Thoracic aorta (tissue), 2 donors: ENCODE measurements at regions not wholly inside any gene's neighbourhood (a gene's known extent, or its start where the extent isn't known, plus 50 kb on each side); places are given as distances from the start of the nearest gene placed in this dataset.
"Not testable (repeated sequence)": the region's sequence is repeated elsewhere in the genome, so short reads cannot be mapped to it uniquely, and the experiment has no call there.

Experiments used
- ATAC-seq: fragments of 150-250 bp; one replicate; pipeline ENCODE4 v1.8.0; 2017; ENCODE audit warnings: low read depth; ENCODE audit not compliant: insufficient number of reproducible peaks, low FRiP score
- DNase-seq: peaks from one replicate; pipeline ENCODE4 v3.0.0-alpha.2; 2020; ENCODE audit warnings: low spot score
- H3K27ac ChIP-seq, 2 donors: fragments of 200-600 bp; sonication (generic); 1 replicate in 1 of 2; 2 replicates in 1 of 2; pipeline ENCODE4 v1.5.1; 2016; ENCODE audit warnings: mild to moderate bottlenecking in 2 of 2, moderate library complexity in 2 of 2
- H3K27me3 ChIP-seq: fragments of 200-600 bp; sonication (generic); replicated peaks from 2 replicates; pipeline ENCODE4 v1.6.0; 2016; ENCODE audit warnings: mild to moderate bottlenecking; ENCODE audit not compliant: insufficient read depth
- H3K36me3 ChIP-seq: fragments of 200-600 bp; sonication (generic); one replicate; pipeline ENCODE4 v1.5.1; 2016
- H3K4me1 ChIP-seq, 2 donors: fragments of 200-600 bp; sonication (generic); 1 replicate in 1 of 2; 2 replicates in 1 of 2; pipeline versions ENCODE4 v1.5.1 to v1.6.0; 2016; ENCODE audit warnings: low read depth in 2 of 2, mild to moderate bottlenecking in 1 of 2; ENCODE audit not compliant: control insufficient read depth in 1 of 2
- H3K4me3 ChIP-seq: fragments of 200-600 bp; sonication (generic); 2 replicates; pipeline ENCODE4 v1.5.1; 2016; ENCODE audit warnings: mild to moderate bottlenecking
- H3K9me3 ChIP-seq: fragments of 200-600 bp; sonication (generic); 2 replicates; pipeline ENCODE4 v1.5.1; 2016
- TF ChIP-seq, protein P1 (sequence below): fragments of 200-600 bp; sonication (generic); IDR thresholded peaks from one replicate; pipeline ENCODE4 v1.5.1; 2019; ENCODE audit warnings: antibody characterized with exemption

DNA sequence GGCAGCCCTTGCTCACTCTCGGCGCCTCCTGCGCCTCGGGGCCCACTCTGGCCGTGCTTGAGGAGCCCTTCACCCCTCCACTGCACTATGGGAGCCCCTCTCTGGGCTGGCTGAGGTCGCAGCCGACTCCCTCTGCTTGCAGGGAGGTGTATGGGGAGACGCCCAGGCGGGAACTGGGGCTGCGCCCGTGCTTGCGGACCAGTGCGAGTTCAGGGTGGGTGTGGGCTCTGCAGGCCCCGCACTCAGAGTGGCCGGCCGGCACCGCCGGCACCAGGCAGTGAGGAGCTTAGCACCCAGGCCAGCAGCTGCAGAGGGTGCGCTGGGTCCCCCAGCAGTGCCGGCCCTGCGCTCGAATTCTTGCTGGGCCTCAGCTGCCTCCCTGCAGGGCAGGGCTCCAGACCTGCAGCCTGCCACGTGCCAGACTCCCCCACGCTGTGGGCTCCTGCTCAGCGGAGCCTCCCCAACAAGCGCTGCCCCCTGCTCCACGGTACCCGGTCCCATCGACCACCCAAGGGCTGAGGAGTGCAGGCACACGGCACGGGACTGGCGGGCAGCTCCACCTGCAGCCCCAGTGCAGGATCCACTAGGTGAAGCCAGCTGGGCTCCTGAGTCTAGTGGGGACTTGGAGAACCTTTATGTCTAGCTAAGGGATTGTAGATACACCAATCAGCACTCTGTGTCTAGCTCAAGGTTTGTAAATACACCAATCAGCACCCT lies 54.0 kb upstream of the WWC2 start:
- DNase-seq, H3K4me3 ChIP-seq, H3K27ac ChIP-seq, H3K9me3 ChIP-seq, ATAC-seq, H3K36me3 ChIP-seq, H3K27me3 ChIP-seq, H3K4me1 ChIP-seq: not testable (repeated sequence)

DNA sequence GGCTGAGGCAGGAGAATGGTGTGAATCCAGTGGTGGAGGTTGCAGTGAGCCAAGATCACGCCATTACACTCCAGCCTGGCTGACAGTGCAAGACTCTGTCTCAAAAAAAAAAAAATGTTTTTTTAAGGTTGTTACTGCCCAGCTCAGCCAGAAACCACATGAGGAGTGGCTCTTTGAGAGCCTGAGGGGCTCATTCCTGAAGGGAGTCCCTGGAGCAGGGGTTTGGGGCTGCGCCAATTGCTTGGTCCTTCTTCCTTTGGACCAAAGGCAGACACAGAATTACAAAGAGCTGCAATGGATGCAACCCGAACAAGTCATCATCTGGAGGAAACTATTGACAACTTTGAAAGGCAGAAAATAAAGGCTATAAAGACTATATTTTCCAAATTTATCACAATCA lies 60.6 kb upstream of the WWC2 start:
- Histone ChIP-seq H3K27me3 (no peaks in the 10 kb centered on the region), H3K4me1 (no peaks in the 10 kb centered on the region), H3K4me3 (no peak overlapping the region), H3K9me3 (no peaks in the 10 kb centered on the region), H3K36me3 (no peaks in the 10 kb centered on the region), H3K27ac (no peak overlapping the region)
- TF ChIP-seq, protein P1, sequence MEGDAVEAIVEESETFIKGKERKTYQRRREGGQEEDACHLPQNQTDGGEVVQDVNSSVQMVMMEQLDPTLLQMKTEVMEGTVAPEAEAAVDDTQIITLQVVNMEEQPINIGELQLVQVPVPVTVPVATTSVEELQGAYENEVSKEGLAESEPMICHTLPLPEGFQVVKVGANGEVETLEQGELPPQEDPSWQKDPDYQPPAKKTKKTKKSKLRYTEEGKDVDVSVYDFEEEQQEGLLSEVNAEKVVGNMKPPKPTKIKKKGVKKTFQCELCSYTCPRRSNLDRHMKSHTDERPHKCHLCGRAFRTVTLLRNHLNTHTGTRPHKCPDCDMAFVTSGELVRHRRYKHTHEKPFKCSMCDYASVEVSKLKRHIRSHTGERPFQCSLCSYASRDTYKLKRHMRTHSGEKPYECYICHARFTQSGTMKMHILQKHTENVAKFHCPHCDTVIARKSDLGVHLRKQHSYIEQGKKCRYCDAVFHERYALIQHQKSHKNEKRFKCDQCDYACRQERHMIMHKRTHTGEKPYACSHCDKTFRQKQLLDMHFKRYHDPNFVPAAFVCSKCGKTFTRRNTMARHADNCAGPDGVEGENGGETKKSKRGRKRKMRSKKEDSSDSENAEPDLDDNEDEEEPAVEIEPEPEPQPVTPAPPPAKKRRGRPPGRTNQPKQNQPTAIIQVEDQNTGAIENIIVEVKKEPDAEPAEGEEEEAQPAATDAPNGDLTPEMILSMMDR, result no peak
- DNase-seq (no peak), ATAC-seq (no peak)

DNA sequence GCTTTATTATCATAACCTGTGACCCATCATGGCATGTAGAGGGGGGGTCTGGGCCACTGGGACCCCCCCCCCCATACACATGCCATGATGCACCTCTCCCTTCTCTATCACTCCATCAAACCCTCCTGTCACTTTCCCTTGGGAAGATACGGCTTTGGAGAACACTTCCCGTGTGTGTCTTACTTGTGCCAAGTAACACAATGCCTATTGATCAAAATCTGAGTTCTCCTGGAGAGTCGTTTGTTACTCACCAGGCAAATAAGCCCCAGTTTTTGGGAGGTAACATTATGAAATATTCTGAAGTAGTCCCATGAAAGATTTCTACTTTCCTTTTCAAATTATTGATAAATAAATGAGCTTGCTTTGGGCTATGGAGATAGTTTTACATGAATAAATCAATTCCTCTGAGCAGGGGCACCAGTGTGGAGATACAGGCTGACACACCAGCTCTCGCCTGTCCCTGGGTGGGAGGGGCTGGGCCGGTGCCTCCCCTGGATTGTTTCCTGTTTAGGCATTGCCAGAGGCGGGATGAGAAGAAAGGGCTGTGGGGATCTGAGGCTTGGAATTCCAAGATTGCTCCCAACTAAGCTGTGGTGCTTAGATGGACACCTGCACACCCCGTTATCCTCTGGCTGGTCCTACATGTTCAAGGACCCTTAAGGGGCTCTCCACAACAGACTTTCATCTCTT lies 63.2 kb upstream of the WWC2 start:
- DNase-seq (no peak), ATAC-seq (no peak)
- Histone ChIP-seq H3K4me1 (no peaks in the 10 kb centered on the region), H3K4me3 (no peak overlapping the region), H3K27me3 (no peaks in the 10 kb centered on the region), H3K9me3 (no peaks in the 10 kb centered on the region), H3K36me3 (no peaks in the 10 kb centered on the region), H3K27ac (no peak overlapping the region)
- TF ChIP-seq, protein P1, result no peak

DNA sequence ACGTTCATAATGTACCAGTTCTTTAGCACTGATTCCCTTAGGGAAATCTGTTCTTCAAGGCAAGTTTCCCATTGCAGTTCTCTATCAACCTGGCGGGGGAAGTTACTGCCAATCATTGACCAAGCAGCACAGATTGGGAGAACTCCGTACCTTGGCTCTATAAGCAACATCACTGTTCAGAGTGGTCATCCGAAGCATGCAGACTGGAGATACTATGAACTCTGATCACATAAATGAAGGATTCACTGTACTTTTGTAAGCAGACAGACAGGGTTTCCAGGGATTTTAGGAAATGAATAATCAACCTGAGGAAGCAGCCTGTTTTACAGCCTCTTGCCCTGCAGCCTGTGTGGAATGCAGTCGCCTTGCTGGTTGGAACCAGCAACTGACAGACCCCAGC lies 63.8 kb upstream of the WWC2 start:
- no peaks in the 10 kb centered on the region for H3K36me3 ChIP-seq
- no peak overlapping the region for H3K27ac ChIP-seq
- DNase-seq (no peak), ATAC-seq (no peak)
- no peaks in the 10 kb centered on the region for H3K4me1 ChIP-seq
- TF ChIP-seq, protein P1, result no peak
- no peaks in the 10 kb centered on the region for H3K27me3 ChIP-seq
- H3K4me3 ChIP-seq, result no peak overlapping the region
- no peaks in the 10 kb centered on the region for H3K9me3 ChIP-seq

DNA sequence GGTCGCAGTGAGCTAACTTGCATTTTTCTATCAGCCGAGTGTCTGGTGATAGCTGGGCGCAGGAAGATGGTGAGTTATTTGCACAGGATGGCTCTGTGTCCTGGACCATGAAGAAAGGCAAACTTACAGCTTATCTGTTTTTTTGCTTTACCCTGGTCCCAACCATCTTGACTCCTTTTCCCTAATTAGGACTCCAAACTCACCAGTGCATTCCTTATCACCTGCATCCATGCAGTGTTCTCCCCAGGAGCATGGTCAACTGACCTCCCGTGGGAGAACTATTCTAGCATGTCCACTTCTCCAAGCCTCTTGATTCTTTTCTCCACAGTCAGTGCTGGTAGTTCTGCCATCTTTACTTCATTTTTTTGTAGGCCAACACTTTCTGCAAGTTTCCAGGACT lies 68.2 kb upstream of the WWC2 start:
- Histone ChIP-seq H3K27ac (no peak overlapping the region), H3K4me1 (no peaks in the 10 kb centered on the region), H3K4me3 (no peak overlapping the region), H3K36me3 (no peaks in the 10 kb centered on the region), H3K9me3 (no peaks in the 10 kb centered on the region), H3K27me3 (no peaks in the 10 kb centered on the region)
- no peak for ATAC-seq
- DNase-seq, result no peak
- TF ChIP-seq, protein P1, result no peak
